ENCODE measurements at regions not wholly inside any gene's neighbourhood (a gene's known extent, or its start where the extent isn't known, plus 50 kb on each side); places are given as distances from the start of the nearest gene placed in this dataset.

DNA sequence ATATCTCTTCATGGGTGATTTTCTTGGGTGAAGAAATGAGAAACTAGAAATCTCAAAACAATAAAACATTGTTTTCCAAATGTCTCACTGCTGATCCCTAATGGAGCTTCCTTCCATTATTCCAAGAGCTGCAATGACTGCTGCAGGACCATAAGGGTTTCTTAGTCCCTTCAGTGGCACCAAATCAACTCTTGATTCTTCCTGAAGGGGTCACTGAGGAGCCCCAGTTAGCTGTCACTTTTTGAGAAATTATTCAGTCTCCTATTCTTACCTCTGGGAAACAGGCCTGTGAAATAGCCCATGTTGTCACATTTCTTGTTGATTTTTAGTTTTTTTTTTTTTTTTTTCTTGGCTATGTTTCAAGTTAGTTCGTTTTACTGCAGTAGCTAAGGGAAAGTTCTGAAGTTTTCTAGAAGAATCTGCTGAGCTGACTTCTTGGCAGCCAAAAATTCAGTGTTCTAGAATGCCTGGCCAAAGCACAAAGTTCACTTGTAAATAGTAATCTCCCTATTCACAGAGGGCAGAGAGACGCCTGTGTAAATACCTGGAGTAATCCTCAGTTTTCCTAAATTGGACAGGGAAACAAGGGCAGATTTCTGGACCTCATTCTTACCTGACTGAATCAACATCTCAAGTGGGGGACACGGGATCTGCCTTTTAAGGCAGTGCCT lies 480.0 kb downstream of the RIT2 start:
- FAIRE-seq: no peak
- DNase-seq (ENCODE audit: insufficient read length): no peak
- TF ChIP-seq POLR2AphosphoS5 (IDR thresholded peaks at IDR 0.05; ENCODE audit: low read depth, low read length): no peak
- no peak for TF ChIP-seq TAF1 (IDR thresholded peaks at IDR 0.05; ENCODE audit: borderline replicate concordance, low read depth, low read length)
- no peak for TF ChIP-seq POLR2A (IDR thresholded peaks at IDR 0.05; ENCODE audit: low read depth, low read length)

DNA sequence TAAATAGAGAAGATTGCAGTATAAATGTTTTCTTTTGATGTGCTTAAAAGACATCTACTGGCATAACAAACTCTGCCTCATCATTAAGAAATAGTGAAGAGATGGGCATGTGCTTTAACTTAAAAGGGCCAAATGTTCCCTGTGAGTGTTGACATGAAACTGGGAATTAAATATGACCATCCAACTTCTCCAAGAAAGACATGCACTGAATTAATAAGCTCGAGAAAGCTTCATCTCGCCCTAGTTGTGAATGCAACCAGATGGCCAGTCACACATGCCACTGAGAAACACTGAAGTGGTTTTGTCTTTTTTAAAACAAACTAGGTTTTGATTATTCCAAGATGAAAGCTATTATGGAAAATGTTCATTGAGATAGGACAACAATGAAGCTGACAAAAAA lies 479.2 kb downstream of the RIT2 start:
- DNase-seq (ENCODE audit: insufficient read length): no peak
- no peak for FAIRE-seq

DNA sequence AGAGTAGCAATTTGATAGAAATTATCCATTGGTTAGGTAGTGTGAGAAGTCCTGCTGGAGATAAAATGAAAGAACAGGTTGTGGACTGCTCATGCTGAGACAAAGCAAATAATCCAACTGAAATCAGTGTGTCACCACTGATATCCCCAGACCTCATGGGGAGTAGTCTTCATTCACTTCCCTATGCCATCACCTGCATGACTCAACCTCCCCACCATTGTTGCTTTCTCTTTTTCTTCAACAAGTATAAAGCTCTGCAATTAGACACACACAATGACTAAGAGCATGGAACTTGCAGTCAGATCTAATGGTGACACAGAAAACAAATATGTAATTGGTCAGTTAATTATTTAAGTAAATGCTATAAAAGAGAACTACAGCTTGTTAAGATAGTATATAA lies 475.3 kb downstream of the RIT2 start:
- no peak for FAIRE-seq
- no peak for TF ChIP-seq POLR2A (IDR thresholded peaks at IDR 0.05; ENCODE audit: low read depth, low read length)

More for the DNA sequence above, 479.2 kb downstream of the RIT2 start:
- TF ChIP-seq POLR2A (IDR thresholded peaks at IDR 0.05; ENCODE audit: low read depth, low read length) (no peak), POLR2AphosphoS5 (IDR thresholded peaks at IDR 0.05; ENCODE audit: low read depth, low read length) (no peak), TAF1 (IDR thresholded peaks at IDR 0.05; ENCODE audit: borderline replicate concordance, low read depth, low read length) (no peak)

DNA sequence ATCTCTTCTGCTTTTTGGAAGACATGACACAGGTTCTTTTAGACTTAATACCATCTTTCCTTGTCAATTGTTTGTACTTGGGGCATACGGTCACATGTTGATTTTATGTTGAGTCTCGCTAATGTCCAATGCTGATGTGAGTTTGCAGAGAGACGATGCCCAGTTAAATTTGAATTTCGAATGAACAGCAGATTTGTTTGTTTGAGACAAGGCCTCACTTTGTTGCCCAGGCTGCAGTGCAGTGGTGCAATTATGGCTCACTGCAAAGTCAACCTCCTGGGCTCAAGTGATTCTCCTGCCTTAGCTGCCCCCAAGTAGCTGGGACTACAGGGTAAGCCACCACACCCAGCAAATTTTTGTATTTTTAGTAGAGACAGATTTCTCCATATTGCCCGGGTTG lies 473.5 kb downstream of the RIT2 start:
- TF ChIP-seq TAF1 (IDR thresholded peaks at IDR 0.05; ENCODE audit: borderline replicate concordance, low read depth, low read length): no peak
- TF ChIP-seq POLR2A (IDR thresholded peaks at IDR 0.05; ENCODE audit: low read depth, low read length): no peak
- TF ChIP-seq POLR2AphosphoS5 (IDR thresholded peaks at IDR 0.05; ENCODE audit: low read depth, low read length): no peak

More for the DNA sequence above, 475.3 kb downstream of the RIT2 start:
- DNase-seq (ENCODE audit: insufficient read length): no peak

DNA sequence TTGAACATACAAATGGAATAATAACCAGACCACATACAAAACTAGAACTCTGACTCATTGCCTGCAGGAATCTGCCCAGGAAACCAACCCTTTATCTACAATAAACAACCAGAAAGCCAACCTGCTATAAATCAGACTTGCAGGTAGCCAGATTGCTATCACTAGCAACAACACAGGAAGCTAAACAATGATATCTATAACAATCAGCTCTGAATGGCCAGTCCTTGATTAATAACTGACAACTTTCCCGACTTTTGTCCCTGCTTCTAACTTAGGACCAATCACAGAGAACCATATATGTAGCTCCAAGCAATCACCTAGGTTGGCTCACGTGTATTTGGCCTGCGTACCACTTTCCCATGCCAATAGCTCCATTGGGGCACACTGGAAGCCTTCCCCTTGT lies 470.8 kb downstream of the RIT2 start:
- DNase-seq (ENCODE audit: insufficient read length) (no peak), FAIRE-seq (no peak)
- TF ChIP-seq TAF1 (IDR thresholded peaks at IDR 0.05; ENCODE audit: borderline replicate concordance, low read depth, low read length) (no peak), POLR2A (IDR thresholded peaks at IDR 0.05; ENCODE audit: low read depth, low read length) (no peak), POLR2AphosphoS5 (IDR thresholded peaks at IDR 0.05; ENCODE audit: low read depth, low read length) (no peak)

More for the DNA sequence above, 473.5 kb downstream of the RIT2 start:
- DNase-seq (ENCODE audit: insufficient read length) (no peak), FAIRE-seq (no peak)

DNA sequence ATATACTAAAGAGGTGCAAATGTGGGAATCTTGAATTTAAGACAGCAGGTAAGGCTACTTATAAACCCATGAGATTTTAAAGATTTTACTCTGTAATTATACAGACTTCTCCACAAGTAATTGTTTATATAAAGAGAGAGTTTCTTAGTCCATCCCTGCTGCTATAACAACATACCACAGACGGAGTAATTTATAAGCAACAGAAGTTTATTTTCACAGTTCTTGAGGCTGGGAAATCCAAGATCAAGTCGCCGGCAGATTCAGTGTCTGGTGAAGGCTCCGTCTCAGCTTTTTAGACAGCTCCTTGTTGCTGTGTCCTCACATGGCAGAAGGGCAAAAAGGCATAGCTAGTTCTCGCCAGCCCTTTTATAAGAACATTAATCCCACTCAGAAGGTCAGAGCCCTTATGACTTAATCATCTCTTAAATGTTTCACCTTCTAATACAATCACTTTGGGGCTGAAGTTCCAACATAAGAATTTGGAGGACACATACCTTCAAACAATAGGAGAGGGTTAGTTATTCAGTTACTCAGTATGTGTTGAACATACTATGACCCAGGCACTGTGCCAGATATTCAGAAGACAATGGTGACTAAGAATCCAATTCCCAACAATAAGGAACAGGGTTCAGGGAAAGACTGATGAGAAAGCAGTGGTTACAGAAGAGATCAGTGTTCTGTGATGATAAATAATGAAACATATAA lies 466.0 kb downstream of the RIT2 start:
- TF ChIP-seq POLR2AphosphoS5 (IDR thresholded peaks at IDR 0.05; ENCODE audit: low read depth, low read length) (no peak), TAF1 (IDR thresholded peaks at IDR 0.05; ENCODE audit: borderline replicate concordance, low read depth, low read length) (no peak), POLR2A (IDR thresholded peaks at IDR 0.05; ENCODE audit: low read depth, low read length) (no peak)

DNA sequence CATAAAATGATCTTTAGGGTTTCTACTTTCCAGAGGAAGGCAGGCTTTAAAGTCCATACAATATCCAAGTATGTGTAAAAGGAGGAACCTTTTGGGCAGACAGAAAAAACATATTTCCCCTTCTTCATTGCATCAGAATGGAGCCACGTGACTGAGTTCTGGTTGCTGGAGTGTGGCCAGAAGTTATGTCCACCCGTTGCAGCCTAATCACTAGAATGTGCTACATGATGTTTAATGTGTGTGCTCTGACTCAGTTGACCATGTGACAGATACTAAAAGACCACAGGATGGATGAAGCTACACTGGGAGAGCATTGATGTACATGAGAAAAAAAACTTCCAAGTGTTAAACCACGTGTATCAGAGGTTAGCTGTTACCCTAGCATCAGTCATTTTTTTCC lies 460.9 kb downstream of the RIT2 start:
- no peak for DNase-seq (ENCODE audit: insufficient read length)
- TF ChIP-seq POLR2A (IDR thresholded peaks at IDR 0.05; ENCODE audit: low read depth, low read length) (no peak), TAF1 (IDR thresholded peaks at IDR 0.05; ENCODE audit: borderline replicate concordance, low read depth, low read length) (no peak), POLR2AphosphoS5 (IDR thresholded peaks at IDR 0.05; ENCODE audit: low read depth, low read length) (no peak)
- no peak for FAIRE-seq

More for the DNA sequence above, 466.0 kb downstream of the RIT2 start:
- FAIRE-seq: no peak
- DNase-seq (ENCODE audit: insufficient read length): no peak

DNA sequence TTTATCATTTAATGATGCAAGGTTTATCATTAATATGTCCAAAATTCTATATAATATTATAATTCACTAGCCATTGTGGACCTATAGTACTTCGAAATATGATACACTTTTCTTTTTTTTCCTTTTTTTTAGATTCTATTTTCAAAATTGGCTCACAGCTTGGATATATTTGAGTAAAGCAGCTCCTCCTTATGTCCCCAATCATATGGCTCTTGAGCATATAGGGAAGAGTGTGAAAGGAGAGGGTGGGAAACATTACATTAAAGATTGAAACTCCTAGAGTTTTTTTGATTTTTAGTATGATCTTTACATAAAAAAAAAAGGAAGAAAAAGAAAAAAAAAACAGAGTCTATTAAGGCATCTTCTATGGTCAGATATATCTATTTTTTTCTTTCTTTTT lies 457.9 kb downstream of the RIT2 start:
- DNase-seq (ENCODE audit: insufficient read length) (no peak), FAIRE-seq (no peak)
- no peak for TF ChIP-seq TAF1 (IDR thresholded peaks at IDR 0.05; ENCODE audit: borderline replicate concordance, low read depth, low read length)
- TF ChIP-seq POLR2A (IDR thresholded peaks at IDR 0.05; ENCODE audit: low read depth, low read length): no peak
- no peak for TF ChIP-seq POLR2AphosphoS5 (IDR thresholded peaks at IDR 0.05; ENCODE audit: low read depth, low read length)

DNA sequence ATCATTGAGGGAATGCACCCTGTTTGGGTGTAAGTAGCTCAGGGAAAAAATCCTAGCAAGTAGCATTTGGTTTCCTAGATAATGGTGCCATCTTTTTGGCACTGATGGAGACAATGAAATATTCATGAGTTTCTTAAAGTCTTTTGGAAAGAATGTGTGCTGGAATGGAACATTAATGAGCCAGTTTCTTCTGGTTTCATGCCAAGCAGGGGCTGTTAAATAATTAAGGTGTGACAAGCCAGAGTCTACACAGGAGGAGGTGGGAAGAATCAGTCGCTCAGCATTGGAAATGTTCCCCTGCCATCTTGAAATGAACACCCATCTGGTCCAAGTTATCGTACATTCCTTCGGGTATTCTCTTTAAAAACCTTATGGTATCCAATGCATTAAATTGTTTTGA lies 457.3 kb downstream of the RIT2 start:
- DNase-seq (ENCODE audit: insufficient read length): no peak
- TF ChIP-seq POLR2AphosphoS5 (IDR thresholded peaks at IDR 0.05; ENCODE audit: low read depth, low read length) (no peak), TAF1 (IDR thresholded peaks at IDR 0.05; ENCODE audit: borderline replicate concordance, low read depth, low read length) (no peak), POLR2A (IDR thresholded peaks at IDR 0.05; ENCODE audit: low read depth, low read length) (no peak)
- FAIRE-seq: no peak

DNA sequence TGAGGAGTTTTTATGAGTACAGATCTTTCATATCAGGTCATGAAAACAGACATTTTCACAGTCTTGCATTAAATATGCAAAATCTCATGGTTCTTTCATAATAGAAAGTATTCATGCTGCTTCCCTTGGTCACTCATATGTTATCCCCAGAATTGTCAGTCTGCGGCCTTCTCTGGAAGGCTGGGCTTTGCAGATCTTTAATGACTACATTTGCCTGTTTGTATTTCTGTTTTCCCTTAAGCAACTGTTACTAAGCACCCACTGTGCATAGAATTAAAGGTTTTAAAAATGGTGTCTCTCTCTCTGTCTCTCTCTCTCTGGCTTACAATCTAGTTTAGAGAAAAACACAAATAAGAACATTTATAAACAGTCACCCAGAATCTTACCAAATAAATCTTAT lies 456.3 kb downstream of the RIT2 start:
- TF ChIP-seq POLR2AphosphoS5 (IDR thresholded peaks at IDR 0.05; ENCODE audit: low read depth, low read length) (no peak), TAF1 (IDR thresholded peaks at IDR 0.05; ENCODE audit: borderline replicate concordance, low read depth, low read length) (no peak), POLR2A (IDR thresholded peaks at IDR 0.05; ENCODE audit: low read depth, low read length) (no peak)
- FAIRE-seq: no peak
- DNase-seq (ENCODE audit: insufficient read length): no peak

DNA sequence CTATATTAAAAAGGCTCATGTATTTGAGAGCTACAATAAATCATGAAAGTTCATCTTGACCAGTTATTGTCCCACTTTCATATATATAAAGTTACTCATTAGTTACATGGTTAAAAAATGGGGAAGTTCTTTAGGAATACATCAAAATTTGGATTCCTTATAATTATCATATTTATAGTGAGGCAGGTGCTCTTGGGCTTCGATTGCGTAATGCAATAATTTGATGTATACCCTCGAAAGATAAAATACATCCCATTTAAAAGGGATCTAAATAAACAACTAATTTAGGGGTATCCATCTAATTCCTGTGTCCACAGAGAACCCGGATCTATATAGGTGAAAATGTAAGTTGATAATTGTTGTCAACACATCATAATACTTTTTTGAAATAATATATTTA lies 444.6 kb downstream of the RIT2 start:
- FAIRE-seq (no peak), DNase-seq (ENCODE audit: insufficient read length) (no peak)
- TF ChIP-seq TAF1 (IDR thresholded peaks at IDR 0.05; ENCODE audit: borderline replicate concordance, low read depth, low read length): no peak
- TF ChIP-seq POLR2A (IDR thresholded peaks at IDR 0.05; ENCODE audit: low read depth, low read length): no peak
- no peak for TF ChIP-seq POLR2AphosphoS5 (IDR thresholded peaks at IDR 0.05; ENCODE audit: low read depth, low read length)

DNA sequence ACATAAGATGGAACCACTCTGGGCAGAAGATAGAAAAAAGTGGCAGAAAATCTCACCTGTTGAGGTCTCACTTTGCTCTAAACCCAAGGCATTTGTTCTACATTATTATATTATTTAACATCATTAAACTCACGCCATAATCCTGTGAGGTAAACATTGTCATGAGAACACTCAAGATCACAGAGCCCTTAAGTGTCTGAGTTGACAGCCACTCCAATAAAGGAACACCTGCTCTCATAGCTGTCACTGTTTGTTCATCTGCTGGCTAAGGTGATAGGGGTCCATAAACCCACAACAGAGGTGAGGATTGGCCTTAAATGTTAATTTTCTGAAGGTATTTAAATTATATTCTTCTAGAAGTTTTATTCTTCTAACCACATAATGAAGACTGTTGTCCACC lies 439.7 kb downstream of the RIT2 start:
- TF ChIP-seq TAF1 (IDR thresholded peaks at IDR 0.05; ENCODE audit: borderline replicate concordance, low read depth, low read length): no peak
- TF ChIP-seq POLR2AphosphoS5 (IDR thresholded peaks at IDR 0.05; ENCODE audit: low read depth, low read length): no peak
- no peak for TF ChIP-seq POLR2A (IDR thresholded peaks at IDR 0.05; ENCODE audit: low read depth, low read length)
- DNase-seq (ENCODE audit: insufficient read length): no peak
- FAIRE-seq: no peak

Data from GM12892 (cell line).